Neural progenitor cell (in vitro differentiated cells): ENCODE measurements at regions not wholly inside any gene's neighbourhood (a gene's known extent, or its start where the extent isn't known, plus 50 kb on each side); places are given as distances from the start of the nearest gene placed in this dataset.
"Not testable (repeated sequence)": the region's sequence is repeated elsewhere in the genome, so short reads cannot be mapped to it uniquely, and the experiment has no call there.

Experiments used
- DNase-seq: peaks from one replicate; pipeline ENCODE4 v3.0.0-alpha.2; 2016; ENCODE audit warnings: low spot score
- H2AFZ ChIP-seq: fragments of 200-600 bp; sonication (generic); replicated peaks from 2 replicates; pipeline ENCODE4 v1.6.1; 2016; ENCODE audit warnings: antibody characterized with exemption
- H3F3A ChIP-seq: fragments of 200-600 bp; sonication (generic); 2 replicates; pipeline ENCODE4 v1.6.1; 2016; ENCODE audit warnings: antibody characterized with exemption, low read depth
- H3K27ac ChIP-seq: fragments of 200-600 bp; sonication (generic); 2 replicates; pipeline ENCODE4 v1.5.1; 2016; ENCODE audit warnings: mild to moderate bottlenecking
- H3K27me3 ChIP-seq: fragments of 200-600 bp; sonication (generic); 2 replicates; pipeline ENCODE4 v1.6.1; 2016; ENCODE audit warnings: mild to moderate bottlenecking, moderate library complexity
- H3K36me3 ChIP-seq: fragments of 200-600 bp; sonication (generic); 2 replicates; pipeline ENCODE4 v1.5.1; 2016
- H3K4me1 ChIP-seq: fragments of 200-600 bp; sonication (generic); 2 replicates; pipeline ENCODE4 v1.6.1; 2016; ENCODE audit warnings: mixed run types
- H3K4me2 ChIP-seq: fragments of 200-600 bp; sonication (generic); 2 replicates; pipeline ENCODE4 v1.6.1; 2016
- H3K4me3 ChIP-seq: fragments of 200-600 bp; sonication (generic); 2 replicates; pipeline ENCODE4 v1.5.1; 2016
- H3K79me2 ChIP-seq: fragments of 200-600 bp; sonication (generic); 2 replicates; pipeline ENCODE4 v1.6.1; 2016; ENCODE audit warnings: low read depth
- H3K9ac ChIP-seq: fragments of 200-600 bp; sonication (generic); 2 replicates; pipeline ENCODE4 v1.6.1; 2016
- H3K9me3 ChIP-seq: fragments of 200-600 bp; sonication (generic); 2 replicates; pipeline ENCODE4 v1.5.1; 2016; ENCODE audit warnings: low read depth
- H4K20me1 ChIP-seq: fragments of 200-600 bp; sonication (generic); 2 replicates; pipeline ENCODE4 v1.6.1; 2016; ENCODE audit warnings: low read depth
- H3K27ac Mint-ChIP-seq: 3 replicates; pipeline ENCODE4 v1.8.0; 2021; ENCODE audit warnings: mixed read lengths
- H3K27me3 Mint-ChIP-seq: 2 replicates; pipeline ENCODE4 v1.8.0; 2022; ENCODE audit warnings: low read depth, mild to moderate bottlenecking, inconsistent platforms, moderate library complexity, mixed read lengths; ENCODE audit not compliant: insufficient read depth
- H3K36me3 Mint-ChIP-seq: 3 replicates; pipeline ENCODE4 v1.8.0; 2021; ENCODE audit warnings: mixed read lengths
- H3K4me1 Mint-ChIP-seq: 3 replicates; pipeline ENCODE4 v1.8.0; 2021; ENCODE audit warnings: mixed read lengths
- H3K4me3 Mint-ChIP-seq: 3 replicates; pipeline ENCODE4 v1.8.0; 2021; ENCODE audit warnings: mild to moderate bottlenecking, moderate library complexity, mixed read lengths
- H3K9me3 Mint-ChIP-seq: 3 replicates; pipeline ENCODE4 v1.8.0; 2020; ENCODE audit warnings: mixed read lengths
- CTCF ChIP-seq: fragments of 200-600 bp; sonication (generic); IDR thresholded peaks from 2 replicates; pipeline ENCODE4 v1.5.1; 2017; ENCODE audit warnings: antibody characterized with exemption, mild to moderate bottlenecking
- EZH2 ChIP-seq: fragments of 200-600 bp; sonication (generic); IDR thresholded peaks from 2 replicates; pipeline ENCODE4 v1.6.1; 2017; ENCODE audit warnings: antibody characterized with exemption, mild to moderate bottlenecking, moderate library complexity
- EZH2phosphoT487 ChIP-seq: fragments of 200-600 bp; sonication (generic); IDR thresholded peaks from 2 replicates; pipeline ENCODE4 v1.6.1; 2017; ENCODE audit warnings: antibody characterized with exemption

GRCh38 chr20:55424476-55424875, 580.8 kb downstream of the CBLN4 start:
- H3K4me3 ChIP-seq: no peak overlapping the region
- Mint-ChIP-seq H3K27me3 (peaks cover 2% of the 10 kb centered on the region), H3K36me3 (no peaks in the 10 kb centered on the region), H3K4me1 (peaks cover 6% of the 10 kb centered on the region), H3K9me3 (peaks cover 4% of the 10 kb centered on the region), H3K4me3 (no peak overlapping the region), H3K27ac (no peak overlapping the region)
- H3K9ac ChIP-seq: no peak overlapping the region
- no peaks in the 10 kb centered on the region for H3K36me3 ChIP-seq
- H2AFZ ChIP-seq: peak overlapping the region; percentile 58
- no peaks in the 10 kb centered on the region for H3K9me3 ChIP-seq
- peaks cover 6% of the 10 kb centered on the region for H3K4me1 ChIP-seq
- no peak overlapping the region for H3K27ac ChIP-seq
- TF ChIP-seq EZH2 (no peak), EZH2phosphoT487 (no peak), CTCF (no peak)
- no peak overlapping the region for H3K4me2 ChIP-seq
- H4K20me1 ChIP-seq: no peaks in the 10 kb centered on the region
- H3F3A ChIP-seq: no peaks in the 10 kb centered on the region
- DNase-seq: no peak
- H3K27me3 ChIP-seq: no peaks in the 10 kb centered on the region
- no peaks in the 10 kb centered on the region for H3K79me2 ChIP-seq

GRCh38 chr20:55417836-55418235, 587.5 kb downstream of the CBLN4 start:
- TF ChIP-seq CTCF: no peak
- no peak for TF ChIP-seq EZH2
- TF ChIP-seq EZH2phosphoT487: no peak
- no peak overlapping the region for H3K27ac ChIP-seq
- no peak overlapping the region for H3K4me3 ChIP-seq
- Mint-ChIP-seq H3K27ac (no peak overlapping the region), H3K27me3 (peaks cover 4% of the 10 kb centered on the region), H3K4me1 (peaks cover 2% of the 10 kb centered on the region), H3K9me3 (peaks cover 4% of the 10 kb centered on the region), H3K36me3 (no peaks in the 10 kb centered on the region), H3K4me3 (no peak overlapping the region)
- no peak overlapping the region for H2AFZ ChIP-seq
- no peaks in the 10 kb centered on the region for H3K36me3 ChIP-seq
- H3K9me3 ChIP-seq: no peaks in the 10 kb centered on the region
- H3K4me1 ChIP-seq: peaks cover 1% of the 10 kb centered on the region
- no peaks in the 10 kb centered on the region for H3F3A ChIP-seq
- H3K79me2 ChIP-seq: no peaks in the 10 kb centered on the region
- no peaks in the 10 kb centered on the region for H4K20me1 ChIP-seq
- DNase-seq: no peak
- no peak overlapping the region for H3K4me2 ChIP-seq
- no peak overlapping the region for H3K9ac ChIP-seq
- H3K27me3 ChIP-seq: no peaks in the 10 kb centered on the region

- peaks cover 2% of the 10 kb centered on the region for H3K27me3 Mint-ChIP-seq
- no peaks in the 10 kb centered on the region for H3K27me3 ChIP-seq
- H4K20me1 ChIP-seq: no peaks in the 10 kb centered on the region
- H3F3A ChIP-seq: no peaks in the 10 kb centered on the region
- H3K9me3 Mint-ChIP-seq: no peaks in the 10 kb centered on the region
- H3K4me1 Mint-ChIP-seq: no peaks in the 10 kb centered on the region
- no peak overlapping the region for H2AFZ ChIP-seq
- H3K27ac Mint-ChIP-seq: no peak overlapping the region
- H3K9ac ChIP-seq: no peak overlapping the region
- TF ChIP-seq CTCF (peak; percentile 59), EZH2phosphoT487 (no peak)
- no peak overlapping the region for H3K4me3 ChIP-seq
- H3K4me2 ChIP-seq: no peak overlapping the region
- H3K36me3 Mint-ChIP-seq: no peaks in the 10 kb centered on the region
- no peaks in the 10 kb centered on the region for H3K9me3 ChIP-seq
- no peak overlapping the region for H3K4me3 Mint-ChIP-seq
- no peaks in the 10 kb centered on the region for H3K4me1 ChIP-seq
- no peaks in the 10 kb centered on the region for H3K36me3 ChIP-seq
- H3K79me2 ChIP-seq: no peaks in the 10 kb centered on the region
- no peak overlapping the region for H3K27ac ChIP-seq
- DNase-seq: peak; percentile 44
Observed at GRCh38 chr20:55415567-55416142, 589.7 kb downstream of the CBLN4 start.

- not testable (repeated sequence) for H4K20me1 ChIP-seq, H3F3A ChIP-seq, DNase-seq, H3K4me3 Mint-ChIP-seq, H3K27me3 ChIP-seq, H3K27ac ChIP-seq, H3K36me3 Mint-ChIP-seq, H3K27me3 Mint-ChIP-seq, H3K4me2 ChIP-seq, H3K27ac Mint-ChIP-seq, H3K4me1 ChIP-seq, H3K9ac ChIP-seq, H3K4me1 Mint-ChIP-seq, H3K4me3 ChIP-seq, H3K79me2 ChIP-seq, H3K36me3 ChIP-seq, H3K9me3 Mint-ChIP-seq, H3K9me3 ChIP-seq, H2AFZ ChIP-seq
Observed at GRCh38 chr20:55412508-55412907, 592.8 kb downstream of the CBLN4 start.
